ENCODE measurements at regions not wholly inside any gene's neighbourhood (a gene's known extent, or its start where the extent isn't known, plus 50 kb on each side); places are given as distances from the start of the nearest gene placed in this dataset.

- no peaks in the 10 kb centered on the region for H3K9me3 ChIP-seq (ENCODE audit: insufficient read depth, low read depth, low read length)
- H3K79me2 ChIP-seq (ENCODE audit: insufficient read depth, low read length), result no peaks in the 10 kb centered on the region
- peak; percentile 75 for TF ChIP-seq CTCF (IDR thresholded peaks at IDR 0.05; ENCODE audit: insufficient read depth, low read depth, low read length)
- no peak for TF ChIP-seq EZH2 (IDR thresholded peaks at IDR 0.05; ENCODE audit: insufficient read depth, low read length)
- Mint-ChIP-seq H3K4me1 (ENCODE audit: low read depth, unreplicated experiment) (peaks cover 2% of the 10 kb centered on the region), H3K27me3 (ENCODE audit: low read depth, unreplicated experiment) (peaks cover 2% of the 10 kb centered on the region), H3K4me3 (ENCODE audit: unreplicated experiment) (no peak overlapping the region), H3K9me3 (ENCODE audit: unreplicated experiment) (peaks cover 13% of the 10 kb centered on the region), H3K36me3 (ENCODE audit: low read depth, unreplicated experiment) (no peaks in the 10 kb centered on the region), H3K27ac (ENCODE audit: unreplicated experiment) (no peak overlapping the region)
- H4K20me1 ChIP-seq (ENCODE audit: insufficient read depth, low read length), result no peaks in the 10 kb centered on the region
- no peak overlapping the region for H3K9ac ChIP-seq (ENCODE audit: low read length)
- no peak overlapping the region for H3K4me3 ChIP-seq (ENCODE audit: insufficient read depth, low read depth, low read length)
- peaks cover under 1% of the 10 kb centered on the region for H3K27me3 ChIP-seq (ENCODE audit: insufficient read depth, low read length)
- no peak overlapping the region for H3K27ac ChIP-seq (ENCODE audit: low read depth, low read length)
- FAIRE-seq (no peak), DNase-seq (ENCODE audit: low read depth) (peak; percentile 19)
- no peak overlapping the region for H3K4me2 ChIP-seq (ENCODE audit: low read length)
- H2AFZ ChIP-seq (ENCODE audit: low read depth, low read length), result no peak overlapping the region
- H3K36me3 ChIP-seq (ENCODE audit: insufficient read depth, low read length), result no peaks in the 10 kb centered on the region
- H3K4me1 ChIP-seq (ENCODE audit: insufficient read depth, low read length), result no peaks in the 10 kb centered on the region
Observed at GRCh38 chr7:35424869-35425495, 171.1 kb upstream of the TBX20 start.

GRCh38 chr7:35424440-35424839 lies 170.5 kb upstream of the TBX20 start:
- TF ChIP-seq EZH2 (IDR thresholded peaks at IDR 0.05; ENCODE audit: insufficient read depth, low read length) (no peak), CTCF (IDR thresholded peaks at IDR 0.05; ENCODE audit: insufficient read depth, low read depth, low read length) (no peak)
- H3K27ac ChIP-seq (ENCODE audit: low read depth, low read length), result no peak overlapping the region
- H2AFZ ChIP-seq (ENCODE audit: low read depth, low read length), result no peak overlapping the region
- Mint-ChIP-seq H3K27ac (ENCODE audit: unreplicated experiment) (no peak overlapping the region), H3K27me3 (ENCODE audit: low read depth, unreplicated experiment) (peaks cover 2% of the 10 kb centered on the region), H3K9me3 (ENCODE audit: unreplicated experiment) (peaks cover 12% of the 10 kb centered on the region), H3K36me3 (ENCODE audit: low read depth, unreplicated experiment) (no peaks in the 10 kb centered on the region), H3K4me1 (ENCODE audit: low read depth, unreplicated experiment) (peaks cover 2% of the 10 kb centered on the region), H3K4me3 (ENCODE audit: unreplicated experiment) (no peak overlapping the region)
- no peak overlapping the region for H3K9ac ChIP-seq (ENCODE audit: low read length)
- H4K20me1 ChIP-seq (ENCODE audit: insufficient read depth, low read length), result no peaks in the 10 kb centered on the region
- DNase-seq (ENCODE audit: low read depth), result no peak
- no peaks in the 10 kb centered on the region for H3K36me3 ChIP-seq (ENCODE audit: insufficient read depth, low read length)
- H3K4me3 ChIP-seq (ENCODE audit: insufficient read depth, low read depth, low read length), result no peak overlapping the region
- H3K4me1 ChIP-seq (ENCODE audit: insufficient read depth, low read length), result no peaks in the 10 kb centered on the region
- FAIRE-seq, result no peak
- H3K79me2 ChIP-seq (ENCODE audit: insufficient read depth, low read length), result no peaks in the 10 kb centered on the region
- peaks cover 3% of the 10 kb centered on the region for H3K27me3 ChIP-seq (ENCODE audit: insufficient read depth, low read length)
- no peak overlapping the region for H3K4me2 ChIP-seq (ENCODE audit: low read length)
- no peaks in the 10 kb centered on the region for H3K9me3 ChIP-seq (ENCODE audit: insufficient read depth, low read depth, low read length)

GRCh38 chr7:35422715-35423114 lies 168.8 kb upstream of the TBX20 start:
- no peaks in the 10 kb centered on the region for H3K9me3 ChIP-seq (ENCODE audit: insufficient read depth, low read depth, low read length)
- no peak overlapping the region for H3K9ac ChIP-seq (ENCODE audit: low read length)
- peaks cover 3% of the 10 kb centered on the region for H3K27me3 ChIP-seq (ENCODE audit: insufficient read depth, low read length)
- H3K4me1 ChIP-seq (ENCODE audit: insufficient read depth, low read length), result no peaks in the 10 kb centered on the region
- H3K79me2 ChIP-seq (ENCODE audit: insufficient read depth, low read length), result no peaks in the 10 kb centered on the region
- peaks cover 2% of the 10 kb centered on the region for H3K4me1 Mint-ChIP-seq (ENCODE audit: low read depth, unreplicated experiment)
- DNase-seq (ENCODE audit: low read depth) (no peak), FAIRE-seq (no peak)
- H3K36me3 Mint-ChIP-seq (ENCODE audit: low read depth, unreplicated experiment), result no peaks in the 10 kb centered on the region
- H3K27ac Mint-ChIP-seq (ENCODE audit: unreplicated experiment), result no peak overlapping the region
- H3K9me3 Mint-ChIP-seq (ENCODE audit: unreplicated experiment), result peaks cover 6% of the 10 kb centered on the region
- no peak overlapping the region for H3K4me2 ChIP-seq (ENCODE audit: low read length)
- no peaks in the 10 kb centered on the region for H4K20me1 ChIP-seq (ENCODE audit: insufficient read depth, low read length)
- no peak overlapping the region for H3K4me3 ChIP-seq (ENCODE audit: insufficient read depth, low read depth, low read length)
- H3K4me3 Mint-ChIP-seq (ENCODE audit: unreplicated experiment), result no peak overlapping the region
- no peak overlapping the region for H3K27ac ChIP-seq (ENCODE audit: low read depth, low read length)
- H3K27me3 Mint-ChIP-seq (ENCODE audit: low read depth, unreplicated experiment), result peaks cover 2% of the 10 kb centered on the region
- no peak for TF ChIP-seq EZH2 (IDR thresholded peaks at IDR 0.05; ENCODE audit: insufficient read depth, low read length)
- TF ChIP-seq CTCF (IDR thresholded peaks at IDR 0.05; ENCODE audit: insufficient read depth, low read depth, low read length), result no peak
- no peaks in the 10 kb centered on the region for H3K36me3 ChIP-seq (ENCODE audit: insufficient read depth, low read length)
- no peak overlapping the region for H2AFZ ChIP-seq (ENCODE audit: low read depth, low read length)
